PC-3 (cell line): ENCODE measurements at regions not wholly inside any gene's neighbourhood (a gene's known extent, or its start where the extent isn't known, plus 50 kb on each side); places are given as distances from the start of the nearest gene placed in this dataset.
A peak's percentile ranks its signal among the peaks of the same experiment; 100 is the strongest.
"Not testable (repeated sequence)": the region's sequence is repeated elsewhere in the genome, so short reads cannot be mapped to it uniquely, and the experiment has no call there.

Experiments used
- ATAC-seq: fragments of 200-7000 bp; cut with Tn5 transposase; 2 replicates; pipeline ENCODE4 v1.9.1; 2020; ENCODE audit warnings: mild to moderate bottlenecking, moderate library complexity
- BruUV-seq: library from RNA; stranded (reverse); fragments of 400-500 nt; replicated peaks from 2 replicates; lab custom pipeline; 2021; lab: Mats Ljungman, UMichigan
- CTCF ChIA-PET: fragments of 300-600 bp; sonication (Branson Sonifier 250); formaldehyde crosslinking; loops from one replicate; lab custom pipeline; 2022; ENCODE audit warnings: antibody characterized with exemption; lab: Charles Lee
- POLR2A ChIA-PET: fragments of 300-600 bp; sonication (Branson Sonifier 250); formaldehyde crosslinking; loops from one replicate; lab custom pipeline; 2022; ENCODE audit warnings: antibody characterized with exemption; ENCODE audit not compliant: unreplicated experiment; lab: Charles Lee
- DNase-seq: peaks from one replicate; pipeline ENCODE4 v3.0.0-alpha.2; 2015
- H2AFZ ChIP-seq: fragments of 300-600 bp; sonication (generic); 2 replicates; pipeline ENCODE4 v1.6.0; 2016; ENCODE audit warnings: antibody characterized with exemption, low read length
- H3F3A ChIP-seq: fragments of 300-600 bp; sonication (generic); one replicate; pipeline ENCODE4 v1.6.0; 2017; ENCODE audit warnings: antibody characterized with exemption, low read length, control low read depth, mild to moderate bottlenecking; ENCODE audit not compliant: unreplicated experiment
- H3K27ac ChIP-seq: fragments of 300-600 bp; sonication (generic); 2 replicates; pipeline ENCODE4 v1.5.1; 2016; ENCODE audit warnings: mild to moderate bottlenecking, low read length
- H3K27me3 ChIP-seq: fragments of 300-600 bp; sonication (generic); 2 replicates; pipeline ENCODE4 v1.6.1; 2016; ENCODE audit warnings: low read length, mixed read lengths
- H3K36me3 ChIP-seq: fragments of 300-600 bp; sonication (generic); 2 replicates; pipeline ENCODE4 v1.6.1; 2016; ENCODE audit warnings: low read depth, mixed run types, low read length, mixed read lengths
- H3K4me1 ChIP-seq: fragments of 300-600 bp; sonication (generic); 2 replicates; pipeline ENCODE4 v1.5.1; 2016; ENCODE audit warnings: low read length; ENCODE audit not compliant: insufficient read depth
- H3K4me2 ChIP-seq: fragments of 300-600 bp; sonication (generic); 2 replicates; pipeline ENCODE4 v1.6.0; 2016; ENCODE audit warnings: low read length
- H3K4me3 ChIP-seq: fragments of 300-600 bp; sonication (generic); 2 replicates; pipeline ENCODE4 v1.5.1; 2016; ENCODE audit warnings: mild to moderate bottlenecking, low read length, mixed read lengths
- H3K79me2 ChIP-seq: fragments of 300-600 bp; sonication (generic); 2 replicates; pipeline ENCODE4 v1.6.1; 2017; ENCODE audit warnings: low read length, mixed read lengths
- H3K9ac ChIP-seq: fragments of 300-600 bp; sonication (generic); 2 replicates; pipeline ENCODE4 v1.6.0; 2016; ENCODE audit warnings: mild to moderate bottlenecking, low read length
- H3K9me2 ChIP-seq: fragments of 300-600 bp; sonication (generic); replicated peaks from 2 replicates; pipeline ENCODE4 v1.6.1; 2016; ENCODE audit warnings: mixed run types, low read length, mixed read lengths
- H3K9me3 ChIP-seq: fragments of 300-600 bp; sonication (generic); 2 replicates; pipeline ENCODE4 v1.6.1; 2016; ENCODE audit warnings: low read length, mixed read lengths
- H4K20me1 ChIP-seq: fragments of 300-600 bp; sonication (generic); 2 replicates; pipeline ENCODE4 v1.6.1; 2016; ENCODE audit warnings: low read length, mixed read lengths
- EZH2 ChIP-seq: fragments of 300-600 bp; sonication (generic); IDR thresholded peaks from one replicate; pipeline ENCODE4 v1.6.1; 2017; ENCODE audit warnings: antibody characterized with exemption, mild to moderate bottlenecking, low read length; ENCODE audit not compliant: unreplicated experiment
- EZH2phosphoT487 ChIP-seq: fragments of 300-600 bp; sonication (generic); IDR thresholded peaks from 2 replicates; pipeline ENCODE4 v1.6.1; 2018; ENCODE audit warnings: mild to moderate bottlenecking, antibody characterized with exemption, low read length, borderline replicate concordance
- intact Hi-C: fragments of 100-400 bp; cut with micrococcal nuclease; formaldehyde crosslinking; loops from 2 replicates; pipeline ENCODE4 v1.9.0; 2023
- TF ChIP-seq, protein P1 (sequence below): fragments of 300-600 bp; sonication (generic); conservative IDR thresholded peaks from 2 replicates; pipeline ENCODE4 v1.5.1; 2017; ENCODE audit warnings: antibody characterized with exemption, low read depth, mild to moderate bottlenecking, low read length

DNA sequence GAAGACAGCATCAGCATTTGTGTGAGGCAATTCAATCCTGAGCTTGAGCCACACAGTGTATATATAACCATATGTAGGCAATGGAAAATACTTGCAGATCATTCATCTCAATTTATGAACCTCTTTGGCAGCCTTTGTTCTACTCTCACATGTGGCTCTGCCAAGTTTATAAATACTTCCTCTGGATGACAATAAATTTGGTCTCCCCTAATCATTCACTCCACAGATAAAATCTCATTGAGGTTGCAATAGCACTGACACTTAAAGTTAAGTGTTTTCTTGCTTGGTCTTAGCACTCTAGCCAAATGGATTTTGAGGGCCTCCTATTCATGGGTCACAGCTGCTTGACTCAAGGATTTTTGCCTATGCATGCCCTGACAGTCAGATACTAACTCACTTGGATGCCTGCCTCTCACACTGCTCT, 136.6 kb upstream of the VANGL1 start:
- POLR2A ChIA-PET = no interaction called here
- no peak for DNase-seq
- ATAC-seq = no peak
- no peak overlapping the region for H3K4me2 ChIP-seq
- no peaks in the 10 kb centered on the region for H3K36me3 ChIP-seq
- no peaks in the 10 kb centered on the region for H3K79me2 ChIP-seq
- H3K9me3 ChIP-seq = no peaks in the 10 kb centered on the region
- H4K20me1 ChIP-seq = no peaks in the 10 kb centered on the region
- no peak overlapping the region for H3K9ac ChIP-seq
- no peak overlapping the region for H3K27ac ChIP-seq
- intact Hi-C loops = no loop called here
- peaks cover 60% of the 10 kb centered on the region for H3K4me1 ChIP-seq
- no peak overlapping the region for H3K4me3 ChIP-seq
- TF ChIP-seq EZH2phosphoT487 (no peak), EZH2 (no peak)
- TF ChIP-seq, protein P1, sequence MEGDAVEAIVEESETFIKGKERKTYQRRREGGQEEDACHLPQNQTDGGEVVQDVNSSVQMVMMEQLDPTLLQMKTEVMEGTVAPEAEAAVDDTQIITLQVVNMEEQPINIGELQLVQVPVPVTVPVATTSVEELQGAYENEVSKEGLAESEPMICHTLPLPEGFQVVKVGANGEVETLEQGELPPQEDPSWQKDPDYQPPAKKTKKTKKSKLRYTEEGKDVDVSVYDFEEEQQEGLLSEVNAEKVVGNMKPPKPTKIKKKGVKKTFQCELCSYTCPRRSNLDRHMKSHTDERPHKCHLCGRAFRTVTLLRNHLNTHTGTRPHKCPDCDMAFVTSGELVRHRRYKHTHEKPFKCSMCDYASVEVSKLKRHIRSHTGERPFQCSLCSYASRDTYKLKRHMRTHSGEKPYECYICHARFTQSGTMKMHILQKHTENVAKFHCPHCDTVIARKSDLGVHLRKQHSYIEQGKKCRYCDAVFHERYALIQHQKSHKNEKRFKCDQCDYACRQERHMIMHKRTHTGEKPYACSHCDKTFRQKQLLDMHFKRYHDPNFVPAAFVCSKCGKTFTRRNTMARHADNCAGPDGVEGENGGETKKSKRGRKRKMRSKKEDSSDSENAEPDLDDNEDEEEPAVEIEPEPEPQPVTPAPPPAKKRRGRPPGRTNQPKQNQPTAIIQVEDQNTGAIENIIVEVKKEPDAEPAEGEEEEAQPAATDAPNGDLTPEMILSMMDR = no peak
- no peaks in the 10 kb centered on the region for H3K9me2 ChIP-seq
- CTCF ChIA-PET = no interaction called here
- no peaks in the 10 kb centered on the region for H3K27me3 ChIP-seq
- no TSS peak for BruUV-seq
- H3F3A ChIP-seq = no peaks in the 10 kb centered on the region
- H2AFZ ChIP-seq = no peak overlapping the region

DNA sequence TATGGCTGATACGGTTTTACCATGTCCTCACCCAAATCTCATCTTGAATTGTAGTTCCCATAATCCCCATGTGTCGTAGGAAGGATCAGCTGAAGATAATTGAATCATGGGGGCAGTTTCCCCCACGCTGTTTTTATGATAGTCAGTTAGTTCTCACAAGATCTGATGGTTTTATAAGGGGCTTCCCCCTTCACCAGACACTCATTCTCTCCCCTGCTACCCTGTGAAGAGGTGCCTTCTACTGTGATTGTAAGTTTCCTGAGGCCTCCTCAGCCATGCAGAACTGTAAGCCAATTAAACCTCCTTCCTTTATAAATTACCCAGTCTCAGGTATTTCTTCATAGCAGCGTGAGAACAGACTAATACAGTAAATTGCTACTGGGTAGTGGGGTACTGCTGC, 139.6 kb upstream of the VANGL1 start:
- H3K4me2 ChIP-seq, ATAC-seq, H3K27ac ChIP-seq, H3K9me2 ChIP-seq, H3F3A ChIP-seq, H3K79me2 ChIP-seq, H3K4me3 ChIP-seq, intact Hi-C loops, H3K9ac ChIP-seq, DNase-seq, H3K36me3 ChIP-seq, H2AFZ ChIP-seq, H3K9me3 ChIP-seq, BruUV-seq, CTCF ChIA-PET, H4K20me1 ChIP-seq, H3K27me3 ChIP-seq, POLR2A ChIA-PET: not testable (repeated sequence)
- H3K4me1 ChIP-seq = peaks cover 44% of the 10 kb centered on the region

DNA sequence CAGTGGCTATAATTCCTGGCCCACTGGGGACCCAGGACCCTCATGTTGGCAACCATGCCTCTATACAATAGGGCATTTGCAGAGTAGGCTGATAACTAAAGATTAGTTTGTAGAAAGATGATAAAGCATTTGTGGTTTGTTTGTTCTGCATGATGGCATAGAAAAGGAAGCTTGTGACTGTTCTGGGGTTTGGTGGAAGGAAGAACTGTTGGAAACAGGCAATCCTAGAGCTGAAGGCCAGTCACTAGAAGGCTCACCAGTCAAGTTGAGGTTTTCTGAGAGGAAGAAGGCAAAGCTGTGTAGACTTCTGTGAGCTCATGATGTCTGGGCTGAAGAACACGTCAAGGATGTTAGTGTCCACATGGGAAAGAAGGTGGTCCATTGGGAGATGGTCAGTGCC, 140.3 kb upstream of the VANGL1 start:
- no TSS peak for BruUV-seq
- TF ChIP-seq EZH2phosphoT487 (no peak), EZH2 (no peak)
- TF ChIP-seq, protein P1 = no peak

More for the DNA sequence above, 140.3 kb upstream of the VANGL1 start:
- Histone ChIP-seq H4K20me1 (no peaks in the 10 kb centered on the region), H3F3A (no peaks in the 10 kb centered on the region), H2AFZ (no peak overlapping the region), H3K27me3 (no peaks in the 10 kb centered on the region), H3K9ac (no peak overlapping the region), H3K79me2 (no peaks in the 10 kb centered on the region), H3K4me2 (peak overlapping the region; percentile 16; the same call in 1 of the 2 replicates), H3K9me3 (no peaks in the 10 kb centered on the region), H3K4me1 (peaks cover 45% of the 10 kb centered on the region), H3K4me3 (no peak overlapping the region), H3K36me3 (no peaks in the 10 kb centered on the region), H3K27ac (no peak overlapping the region), H3K9me2 (no peaks in the 10 kb centered on the region)
- ChIA-PET POLR2A (interaction anchor here (0.6 kb wide), 1 partner anchor 746 kb away, joined by 3 read pairs; no protein-coding TSS in a partner anchor), CTCF (interaction anchor here (0.9 kb wide), 1 partner anchor 94 kb away, joined by 3 read pairs; no protein-coding TSS in a partner anchor)
- peak; percentile 58 for DNase-seq
- peak; percentile 48 for ATAC-seq
- intact Hi-C loops = no loop called here
